AML-193 (cell line): ENCODE measurements at regions not wholly inside any gene's neighbourhood (a gene's known extent, or its start where the extent isn't known, plus 50 kb on each side); places are given as distances from the start of the nearest gene placed in this dataset.

Experiments
- DNase-seq, 2 experiments: peaks; one replicate each; lab custom pipeline; 2025; lab: John Stamatoyannopoulos, UW

DNA sequence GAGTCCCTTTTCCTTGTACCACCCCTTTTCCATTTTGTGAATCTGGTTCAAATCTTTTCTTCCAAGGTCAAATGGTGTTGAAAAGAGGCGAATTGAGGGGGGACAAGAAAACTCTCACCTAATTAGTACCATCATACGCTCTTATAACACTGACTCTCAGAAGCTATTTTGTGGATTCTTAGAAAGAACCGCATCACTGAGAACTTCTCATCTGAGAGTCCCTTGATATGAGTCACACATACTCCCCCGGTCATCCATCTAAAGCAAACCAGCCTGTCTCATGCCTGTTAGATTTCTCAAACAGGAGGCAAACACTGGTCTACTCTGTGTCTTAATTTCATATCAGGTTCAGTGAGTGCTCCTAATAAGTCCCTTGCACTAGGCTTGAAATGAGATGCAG is 76.5 kb upstream of the SPRED1 start:
- DNase-seq = no peak

DNA sequence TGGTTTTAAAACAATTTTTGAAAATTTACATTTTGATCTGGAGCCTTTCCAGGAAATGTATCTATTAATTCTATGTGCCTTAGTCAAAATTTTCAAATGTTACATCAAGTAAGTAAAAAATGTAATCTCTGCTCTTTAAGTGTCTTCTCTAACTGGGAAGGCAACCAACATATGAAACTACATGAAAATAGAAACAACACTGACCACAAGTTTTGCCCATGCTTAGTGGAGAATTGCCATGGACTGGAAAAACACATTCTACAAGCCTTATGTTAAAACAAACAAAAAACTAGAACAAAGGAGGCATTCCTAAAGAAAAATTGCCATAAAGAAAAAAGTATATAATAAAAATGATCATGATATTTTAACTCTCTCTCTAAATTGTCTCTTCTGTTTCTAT is 75.9 kb upstream of the SPRED1 start:
- DNase-seq = no peak

DNA sequence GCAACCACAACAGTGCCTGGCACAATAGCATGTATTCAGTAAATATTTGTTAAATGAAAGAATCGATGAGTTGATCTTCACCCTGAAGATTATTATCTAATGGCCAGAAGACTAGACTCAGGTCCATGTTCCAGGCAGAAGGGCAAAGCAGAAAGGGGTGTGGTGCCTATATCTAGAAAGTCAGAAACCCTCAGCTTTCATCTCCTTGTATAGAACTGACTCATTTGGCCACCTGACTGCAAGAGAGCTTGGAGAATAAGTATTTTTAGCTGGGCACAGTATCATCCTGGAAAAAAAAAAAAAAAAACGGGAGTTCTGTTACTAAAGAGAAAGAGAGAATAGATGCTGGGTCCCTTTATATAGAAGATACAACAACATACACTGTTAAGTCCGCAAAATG is 69.7 kb upstream of the SPRED1 start:
- no peak for DNase-seq

DNA sequence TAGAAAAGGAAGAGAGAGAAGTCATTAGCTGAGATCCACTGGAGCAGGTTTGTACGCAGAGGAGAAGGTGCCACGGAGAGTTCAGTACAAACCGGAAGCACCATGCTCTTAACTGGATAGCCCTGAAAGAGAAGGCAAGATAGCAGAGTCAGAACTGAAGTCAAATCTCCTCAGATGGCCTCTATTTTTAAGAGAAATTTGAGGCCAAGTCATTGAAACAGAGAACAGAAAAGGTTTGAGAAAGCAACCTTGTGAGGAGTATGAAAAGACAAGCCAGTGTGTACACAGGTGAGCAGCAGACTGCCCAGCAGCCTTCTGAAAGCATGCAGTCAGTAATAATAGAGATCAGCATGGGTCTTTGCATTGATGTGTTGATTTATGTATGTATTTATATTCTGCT is 66.1 kb upstream of the SPRED1 start:
- DNase-seq = no peak

DNA sequence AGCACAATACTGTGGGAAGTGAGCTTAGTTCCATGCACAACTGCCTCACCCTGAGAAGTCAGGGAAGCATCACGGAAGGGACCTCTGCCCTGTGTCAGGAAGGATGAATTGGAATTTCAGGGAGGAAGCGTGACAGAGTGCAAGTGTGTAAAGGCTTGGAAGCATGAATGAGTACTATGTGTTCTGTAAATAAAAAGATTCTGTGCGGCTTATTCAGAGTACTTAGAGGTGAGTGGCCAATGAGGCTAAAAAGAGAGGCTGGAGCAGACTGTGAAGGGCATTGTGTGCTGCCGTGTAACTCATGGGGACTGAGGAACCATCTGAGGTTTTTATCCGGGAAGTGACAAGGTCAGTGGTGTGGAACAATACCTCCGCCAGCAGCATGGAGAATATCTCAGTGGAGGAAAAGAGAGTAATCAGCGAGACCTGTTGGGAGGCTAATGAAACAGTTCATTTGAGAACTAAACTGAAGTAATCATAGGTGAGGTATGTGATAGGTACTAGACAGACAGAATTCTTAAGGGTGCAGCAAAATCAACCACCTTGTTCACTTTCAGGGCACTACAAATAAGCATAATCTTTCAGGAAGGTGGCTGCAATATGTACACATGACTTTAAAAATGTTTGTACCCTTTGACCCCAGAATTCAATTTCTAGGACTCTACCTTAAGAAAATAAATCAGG is 64.9 kb upstream of the SPRED1 start:
- DNase-seq = no peak

DNA sequence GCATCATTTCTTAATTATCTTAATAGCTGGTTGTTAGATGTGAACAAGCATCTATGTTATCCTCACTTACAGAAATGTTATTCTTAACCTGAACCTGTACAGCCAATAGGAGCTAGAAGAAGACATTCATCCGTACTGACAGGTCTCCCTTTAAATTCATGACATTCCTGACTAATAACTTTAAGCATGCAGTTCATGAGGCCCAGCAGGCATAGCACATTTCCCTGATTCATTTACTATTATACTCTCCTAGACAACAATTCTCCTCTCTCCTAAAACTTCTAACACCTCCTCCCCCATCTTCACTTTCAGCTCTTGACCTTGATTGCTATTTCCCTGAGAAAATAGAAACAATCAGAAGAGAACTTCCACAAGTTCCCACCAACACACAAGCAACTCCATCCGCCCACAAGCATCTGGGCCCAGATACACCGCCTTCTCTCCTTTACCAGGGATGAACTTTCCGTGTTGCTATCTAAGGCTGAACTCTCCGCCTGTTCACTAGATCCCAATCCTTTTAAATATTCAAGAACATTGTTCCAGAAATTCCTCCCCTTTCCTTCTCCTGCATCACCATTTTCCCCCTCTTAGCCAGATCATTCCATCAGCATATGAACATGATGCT is 62.9 kb upstream of the SPRED1 start:
- no peak for DNase-seq

DNA sequence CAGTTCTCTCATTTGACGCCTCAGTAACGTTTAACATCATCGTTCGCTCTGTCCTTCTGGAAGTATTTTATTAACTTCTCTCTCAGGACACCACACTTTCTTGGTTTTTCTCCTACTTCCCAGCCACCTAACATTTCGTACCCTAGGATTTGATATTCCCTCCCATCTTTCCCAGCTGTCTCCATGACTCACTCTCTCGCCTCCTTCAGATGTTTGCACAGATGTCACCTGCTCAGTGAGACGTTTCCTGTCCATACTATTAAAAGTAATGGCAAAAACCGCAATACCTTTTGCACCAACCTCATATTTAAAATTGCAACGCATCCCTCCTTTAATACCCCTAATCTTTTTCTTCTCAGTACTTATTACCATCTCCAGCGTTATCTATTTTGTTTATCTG is 62.1 kb upstream of the SPRED1 start:
- no peak for DNase-seq

DNA sequence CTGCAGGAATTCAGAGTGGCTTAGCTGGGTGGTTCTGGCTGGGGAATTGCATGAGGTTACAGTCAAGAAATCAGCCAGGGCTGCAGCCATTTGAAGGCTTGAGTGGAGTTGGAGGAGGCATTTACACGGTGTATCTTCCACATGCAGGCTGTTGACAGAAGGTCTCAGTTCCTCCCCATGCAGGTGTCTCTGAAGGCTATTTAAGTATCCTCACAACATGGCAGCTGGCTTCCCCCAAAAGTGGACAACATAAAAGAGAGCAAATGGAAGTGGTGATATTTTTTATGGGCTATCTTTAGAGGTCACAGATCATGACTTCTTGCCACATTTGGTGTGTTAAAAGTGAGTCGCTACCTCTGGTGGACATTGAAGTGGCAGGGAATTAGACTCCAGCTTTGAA is 60.1 kb upstream of the SPRED1 start:
- DNase-seq = no peak

DNA sequence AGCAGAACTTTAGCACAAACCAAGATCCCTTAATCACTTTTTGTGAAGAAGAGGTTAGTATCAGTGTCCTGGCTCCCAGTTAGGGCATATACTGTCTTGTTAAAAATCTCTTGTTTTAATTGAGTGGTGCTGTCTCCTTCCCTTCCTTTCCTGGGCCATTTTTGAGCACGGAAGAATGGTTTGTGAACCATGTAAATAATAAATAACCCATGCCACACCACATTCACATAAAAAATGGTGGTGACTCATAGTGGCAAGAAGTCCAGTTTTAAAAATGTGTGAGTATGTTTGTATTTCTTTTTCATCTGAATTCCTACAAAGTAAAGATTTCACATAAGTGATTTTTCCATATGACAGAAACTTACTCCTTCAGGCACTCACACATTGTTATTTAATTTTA is 59.1 kb upstream of the SPRED1 start:
- DNase-seq = no peak

DNA sequence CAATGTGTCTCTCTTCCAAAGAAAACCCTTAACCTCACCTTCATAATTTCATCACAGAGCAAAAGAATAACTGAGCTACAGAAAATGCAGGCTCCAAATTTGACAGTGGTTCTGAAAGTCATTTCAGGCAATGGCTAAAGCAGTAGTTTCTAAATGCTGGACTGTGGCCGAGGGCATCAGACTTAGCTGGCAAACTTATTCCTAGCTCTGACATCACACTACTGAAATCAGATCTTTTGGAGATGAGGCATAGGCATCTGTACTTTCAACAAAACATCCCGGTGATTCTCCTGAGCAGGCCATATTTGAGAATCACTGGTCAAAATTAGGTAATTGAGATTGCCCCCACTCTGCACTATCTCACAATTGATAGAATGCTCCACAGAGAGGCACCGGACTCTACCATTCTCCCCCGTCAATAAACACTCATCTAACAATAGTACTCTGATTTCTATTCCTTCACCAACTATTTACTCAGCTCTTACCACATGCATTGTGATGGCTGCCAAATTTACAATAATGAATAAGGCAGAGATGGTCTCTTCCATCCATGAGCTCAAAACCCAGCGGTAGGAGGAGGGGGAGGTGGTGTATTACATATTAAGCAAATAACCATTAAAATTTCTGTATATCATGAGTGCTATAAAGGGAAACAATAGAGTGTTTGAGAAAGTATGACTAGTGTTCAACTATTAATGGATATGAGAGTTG is 57.3 kb upstream of the SPRED1 start:
- DNase-seq = no peak

DNA sequence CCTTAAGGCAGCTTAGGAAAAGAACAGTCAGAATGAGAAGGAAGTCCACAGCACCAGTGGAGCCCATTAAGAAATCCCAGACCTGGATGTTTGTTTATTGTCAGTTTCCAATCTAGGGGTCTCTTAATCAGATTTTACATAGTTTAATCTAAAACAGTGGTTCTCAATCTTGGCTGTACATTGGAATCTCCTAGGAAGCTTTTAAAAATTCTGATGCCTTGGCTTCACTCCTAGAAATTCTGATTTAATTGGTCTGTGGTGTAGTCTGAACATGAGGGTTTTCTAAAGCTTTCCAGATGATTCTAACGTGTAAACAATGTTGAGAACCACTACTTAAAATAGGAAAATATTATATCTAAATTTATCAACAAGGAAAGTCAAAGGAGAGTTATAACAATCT is 56.6 kb upstream of the SPRED1 start:
- no peak for DNase-seq

DNA sequence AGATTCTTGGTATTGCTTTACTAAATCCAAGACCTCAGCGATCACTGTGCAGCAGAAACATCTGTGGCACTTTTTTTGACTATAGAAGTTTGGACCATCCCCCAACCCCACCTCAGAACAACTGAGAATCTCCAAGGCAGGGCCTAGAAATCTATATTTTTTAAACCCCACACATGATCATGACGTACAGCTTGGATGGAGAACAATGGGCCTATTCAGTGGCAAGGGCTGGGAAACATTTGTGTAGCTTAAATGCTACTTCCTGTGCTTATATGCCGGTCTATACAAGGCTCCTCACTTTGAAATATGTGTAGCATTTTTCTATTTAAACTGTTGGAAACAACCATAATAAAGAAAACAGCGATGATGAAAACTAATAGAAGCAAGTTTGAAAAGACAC is 55.1 kb upstream of the SPRED1 start:
- DNase-seq = no peak

DNA sequence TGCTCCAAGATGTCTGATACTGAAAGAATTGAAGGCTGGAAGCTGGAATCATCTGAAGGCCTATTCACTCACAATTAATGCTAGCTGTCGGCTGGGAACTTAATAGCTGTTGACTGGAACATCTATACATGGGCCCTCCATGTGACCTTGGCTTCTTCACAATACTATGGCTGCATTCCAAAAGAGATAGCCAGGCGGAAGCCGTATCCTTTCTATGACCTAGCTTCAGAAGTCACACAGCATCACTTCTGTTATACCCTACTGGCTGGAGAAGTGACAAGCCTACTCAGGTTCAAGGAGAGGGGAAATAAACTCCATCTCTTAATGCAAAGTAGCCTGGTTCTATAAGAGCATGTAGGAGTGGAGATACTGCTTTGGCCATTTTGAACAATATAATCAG is 50.9 kb upstream of the SPRED1 start:
- DNase-seq = no peak

DNA sequence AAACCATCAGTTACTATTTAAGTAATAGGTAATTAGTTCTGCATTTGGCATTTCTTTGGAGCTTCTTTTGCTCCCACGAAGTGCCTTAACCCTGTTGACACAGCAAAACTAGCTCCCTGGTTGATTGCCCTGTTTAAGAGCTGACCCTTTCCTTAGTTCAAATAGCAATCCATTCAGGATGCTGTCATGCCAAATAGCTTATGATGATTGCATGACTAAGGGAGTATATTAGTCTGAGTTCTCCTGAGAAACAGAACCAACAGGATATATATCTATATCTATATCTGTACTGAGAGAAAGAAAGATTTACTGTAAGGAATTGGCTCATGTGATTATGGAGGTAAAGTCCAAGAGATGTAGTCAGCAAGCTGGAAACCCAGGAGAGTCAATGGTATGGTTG is 50.3 kb upstream of the SPRED1 start:
- DNase-seq = no peak
